GM23248 (cell line): ENCODE measurements at regions not wholly inside any gene's neighbourhood (a gene's known extent, or its start where the extent isn't known, plus 50 kb on each side); places are given as distances from the start of the nearest gene placed in this dataset.

Experiments
- EZH2 ChIP-seq: fragments of 200-600 bp; sonication (generic); IDR thresholded peaks from 2 replicates; pipeline ENCODE4 v1.6.1; 2018; ENCODE audit warnings: antibody characterized with exemption, mild to moderate bottlenecking; ENCODE audit not compliant: insufficient read depth, poor library complexity, severe bottlenecking
- EZH2phosphoT487 ChIP-seq: fragments of 200-600 bp; sonication (generic); IDR thresholded peaks from 2 replicates; pipeline ENCODE4 v1.6.1; 2018; ENCODE audit warnings: antibody characterized with exemption, moderate library complexity, mild to moderate bottlenecking, low read depth; ENCODE audit not compliant: insufficient read depth

DNA sequence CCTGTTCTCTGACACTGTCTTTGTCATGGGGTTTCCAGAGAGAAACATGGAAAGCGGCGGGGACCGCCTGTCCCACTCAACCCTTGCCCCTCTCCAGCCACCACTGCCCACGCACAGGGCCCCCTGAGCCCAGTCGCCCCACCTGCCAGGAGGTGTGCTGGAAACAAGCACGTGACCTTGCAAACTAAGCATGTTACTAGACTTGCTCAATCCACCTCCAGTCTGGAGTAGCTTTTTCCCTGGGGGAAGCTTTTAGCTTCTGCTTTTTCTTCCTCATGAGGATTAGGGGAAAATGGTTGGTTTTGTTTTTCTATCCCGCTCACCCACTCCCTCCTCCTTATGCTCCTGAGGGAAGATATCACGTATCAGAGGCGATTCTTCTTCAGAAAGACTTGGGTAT is 105.7 kb downstream of the PLEKHG1 start:
- TF ChIP-seq EZH2: no peak
- TF ChIP-seq EZH2phosphoT487: no peak
